HUES48 (cell line): ENCODE measurements at regions not wholly inside any gene's neighbourhood (a gene's known extent, or its start where the extent isn't known, plus 50 kb on each side); places are given as distances from the start of the nearest gene placed in this dataset.

Experiments used
- H3K27ac ChIP-seq: one replicate; pipeline ENCODE4 v1.7.0; 2013; ENCODE audit warnings: low read depth, low read length, inconsistent platforms
- H3K27me3 ChIP-seq: 2 replicates; pipeline ENCODE4 v1.6.1; 2013; ENCODE audit warnings: mild to moderate bottlenecking, low read length; ENCODE audit not compliant: control insufficient read depth, insufficient read depth
- H3K36me3 ChIP-seq: 2 replicates; pipeline ENCODE4 v1.6.1; 2013; ENCODE audit warnings: low read length; ENCODE audit not compliant: control insufficient read depth, insufficient read depth
- H3K4me1 ChIP-seq: 2 replicates; pipeline ENCODE4 v1.6.1; 2013; ENCODE audit warnings: mild to moderate bottlenecking, low read length; ENCODE audit not compliant: control insufficient read depth, insufficient read depth
- H3K4me3 ChIP-seq: 2 replicates; pipeline ENCODE4 v1.5.1; 2013; ENCODE audit warnings: mild to moderate bottlenecking, low read depth, low read length
- H3K9ac ChIP-seq: 2 replicates; pipeline ENCODE4 v1.6.1; 2013; ENCODE audit warnings: mild to moderate bottlenecking, low read depth, low read length, moderate library complexity
- H3K9me3 ChIP-seq: 2 replicates; pipeline ENCODE4 v1.6.1; 2013; ENCODE audit warnings: low read length; ENCODE audit not compliant: control insufficient read depth, insufficient read depth

- H3K27me3 ChIP-seq, result no peaks in the 10 kb centered on the region
- H3K9ac ChIP-seq, result no peak overlapping the region
- H3K27ac ChIP-seq, result no peak overlapping the region
- 0 out of 2 replicates have a peak, but pooled peaks cover 4% of the 10 kb centered on the region for H3K4me1 ChIP-seq
- H3K36me3 ChIP-seq, result no peaks in the 10 kb centered on the region
- H3K4me3 ChIP-seq, result no peak overlapping the region
- H3K9me3 ChIP-seq, result no peaks in the 10 kb centered on the region
Observed at GRCh38 chr2:5437375-5437774, 254.8 kb upstream of the SOX11 start.

- H3K4me1 ChIP-seq, result 0 out of 2 replicates have a peak, but pooled peaks cover 4% of the 10 kb centered on the region
- H3K9ac ChIP-seq, result no peak overlapping the region
- H3K36me3 ChIP-seq, result no peaks in the 10 kb centered on the region
- H3K27me3 ChIP-seq, result no peaks in the 10 kb centered on the region
- H3K4me3 ChIP-seq, result no peak overlapping the region
- no peaks in the 10 kb centered on the region for H3K9me3 ChIP-seq
- H3K27ac ChIP-seq, result no peak overlapping the region
Observed at GRCh38 chr2:5440174-5440573, 252.0 kb upstream of the SOX11 start.

- Histone ChIP-seq H3K27me3 (no peaks in the 10 kb centered on the region), H3K27ac (no peak overlapping the region), H3K36me3 (no peaks in the 10 kb centered on the region), H3K9ac (no peak overlapping the region), H3K4me3 (no peak overlapping the region), H3K4me1 (no peaks in the 10 kb centered on the region), H3K9me3 (no peaks in the 10 kb centered on the region)
Observed at GRCh38 chr2:5442736-5443135, 249.4 kb upstream of the SOX11 start.

- no peaks in the 10 kb centered on the region for H3K36me3 ChIP-seq
- no peaks in the 10 kb centered on the region for H3K4me1 ChIP-seq
- no peak overlapping the region for H3K4me3 ChIP-seq
- no peak overlapping the region for H3K9ac ChIP-seq
- no peaks in the 10 kb centered on the region for H3K27me3 ChIP-seq
- H3K9me3 ChIP-seq, result no peaks in the 10 kb centered on the region
- no peak overlapping the region for H3K27ac ChIP-seq
Observed at GRCh38 chr2:5444168-5444567, 248.0 kb upstream of the SOX11 start.

- no peaks in the 10 kb centered on the region for H3K9me3 ChIP-seq
- H3K4me3 ChIP-seq, result no peak overlapping the region
- H3K36me3 ChIP-seq, result no peaks in the 10 kb centered on the region
- no peaks in the 10 kb centered on the region for H3K27me3 ChIP-seq
- H3K27ac ChIP-seq, result no peak overlapping the region
- no peaks in the 10 kb centered on the region for H3K4me1 ChIP-seq
- H3K9ac ChIP-seq, result no peak overlapping the region
Observed at GRCh38 chr2:5444854-5445253, 247.3 kb upstream of the SOX11 start.

GRCh38 chr2:5449867-5450266, 242.3 kb upstream of the SOX11 start:
- Histone ChIP-seq H3K9me3 (no peaks in the 10 kb centered on the region), H3K27me3 (no peaks in the 10 kb centered on the region), H3K36me3 (no peaks in the 10 kb centered on the region), H3K4me1 (peaks cover 11% of the 10 kb centered on the region), H3K27ac (no peak overlapping the region), H3K4me3 (no peak overlapping the region), H3K9ac (no peak overlapping the region)

- H3K9me3 ChIP-seq, result no peaks in the 10 kb centered on the region
- no peaks in the 10 kb centered on the region for H3K27me3 ChIP-seq
- H3K4me3 ChIP-seq, result no peak overlapping the region
- H3K9ac ChIP-seq, result no peak overlapping the region
- H3K4me1 ChIP-seq, result peaks cover 11% of the 10 kb centered on the region
- peak overlapping the region; percentile 9 for H3K27ac ChIP-seq
- H3K36me3 ChIP-seq, result no peaks in the 10 kb centered on the region
Observed at GRCh38 chr2:5453220-5454050, 238.7 kb upstream of the SOX11 start.

- Histone ChIP-seq H3K9ac (no peak overlapping the region), H3K27ac (no peak overlapping the region), H3K4me1 (peaks cover 11% of the 10 kb centered on the region), H3K9me3 (no peaks in the 10 kb centered on the region), H3K36me3 (no peaks in the 10 kb centered on the region), H3K4me3 (no peak overlapping the region), H3K27me3 (no peaks in the 10 kb centered on the region)
Observed at GRCh38 chr2:5454051-5454390, 238.2 kb upstream of the SOX11 start.

- Histone ChIP-seq H3K9me3 (no peaks in the 10 kb centered on the region), H3K4me3 (no peak overlapping the region), H3K27ac (no peak overlapping the region), H3K4me1 (peaks cover under 1% of the 10 kb centered on the region; the same call in 1 of the 2 replicates), H3K27me3 (no peaks in the 10 kb centered on the region), H3K9ac (no peak overlapping the region), H3K36me3 (no peaks in the 10 kb centered on the region)
Observed at GRCh38 chr2:5459041-5459440, 233.1 kb upstream of the SOX11 start.

GRCh38 chr2:5464657-5465056, 227.5 kb upstream of the SOX11 start:
- H3K4me1 ChIP-seq, result peaks cover 14% of the 10 kb centered on the region
- no peak overlapping the region for H3K9ac ChIP-seq
- H3K27me3 ChIP-seq, result no peaks in the 10 kb centered on the region
- H3K4me3 ChIP-seq, result no peak overlapping the region
- H3K27ac ChIP-seq, result no peak overlapping the region
- H3K36me3 ChIP-seq, result no peaks in the 10 kb centered on the region
- no peaks in the 10 kb centered on the region for H3K9me3 ChIP-seq

GRCh38 chr2:5465859-5466258, 226.3 kb upstream of the SOX11 start:
- peaks cover 14% of the 10 kb centered on the region for H3K4me1 ChIP-seq
- H3K27me3 ChIP-seq, result no peaks in the 10 kb centered on the region
- H3K9ac ChIP-seq, result no peak overlapping the region
- no peaks in the 10 kb centered on the region for H3K36me3 ChIP-seq
- H3K4me3 ChIP-seq, result no peak overlapping the region
- H3K27ac ChIP-seq, result no peak overlapping the region
- no peaks in the 10 kb centered on the region for H3K9me3 ChIP-seq
